GM12801 (cell line): ENCODE measurements at regions not wholly inside any gene's neighbourhood (a gene's known extent, or its start where the extent isn't known, plus 50 kb on each side); places are given as distances from the start of the nearest gene placed in this dataset.

Experiments used
- TF ChIP-seq, protein P1 (sequence below): IDR thresholded peaks from one replicate; pipeline ENCODE4 v1.5.1; 2011; ENCODE audit warnings: control low read depth; ENCODE audit not compliant: insufficient read length; ENCODE audit errors: extremely low read depth

DNA sequence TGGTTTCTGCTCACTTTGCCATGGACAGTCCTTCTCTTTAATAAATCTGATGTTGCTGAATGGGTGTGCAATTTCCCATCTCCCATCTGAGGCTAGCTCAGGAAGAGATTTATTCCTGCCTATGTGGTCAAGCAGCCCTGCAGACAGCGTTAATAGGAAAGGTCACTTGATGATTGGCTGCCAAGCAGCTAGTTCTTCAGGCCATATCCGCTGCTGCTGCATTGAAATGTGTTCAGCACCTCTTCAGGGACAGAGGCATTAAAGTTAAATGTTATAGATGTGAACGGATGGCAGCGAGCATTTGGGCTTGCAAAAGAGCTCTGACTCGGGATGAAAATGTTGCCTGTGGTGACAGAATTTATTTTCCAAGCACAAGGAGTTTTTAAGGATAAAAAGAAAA, 474.2 kb downstream of the PIK3C3 start:
- TF ChIP-seq, protein P1, sequence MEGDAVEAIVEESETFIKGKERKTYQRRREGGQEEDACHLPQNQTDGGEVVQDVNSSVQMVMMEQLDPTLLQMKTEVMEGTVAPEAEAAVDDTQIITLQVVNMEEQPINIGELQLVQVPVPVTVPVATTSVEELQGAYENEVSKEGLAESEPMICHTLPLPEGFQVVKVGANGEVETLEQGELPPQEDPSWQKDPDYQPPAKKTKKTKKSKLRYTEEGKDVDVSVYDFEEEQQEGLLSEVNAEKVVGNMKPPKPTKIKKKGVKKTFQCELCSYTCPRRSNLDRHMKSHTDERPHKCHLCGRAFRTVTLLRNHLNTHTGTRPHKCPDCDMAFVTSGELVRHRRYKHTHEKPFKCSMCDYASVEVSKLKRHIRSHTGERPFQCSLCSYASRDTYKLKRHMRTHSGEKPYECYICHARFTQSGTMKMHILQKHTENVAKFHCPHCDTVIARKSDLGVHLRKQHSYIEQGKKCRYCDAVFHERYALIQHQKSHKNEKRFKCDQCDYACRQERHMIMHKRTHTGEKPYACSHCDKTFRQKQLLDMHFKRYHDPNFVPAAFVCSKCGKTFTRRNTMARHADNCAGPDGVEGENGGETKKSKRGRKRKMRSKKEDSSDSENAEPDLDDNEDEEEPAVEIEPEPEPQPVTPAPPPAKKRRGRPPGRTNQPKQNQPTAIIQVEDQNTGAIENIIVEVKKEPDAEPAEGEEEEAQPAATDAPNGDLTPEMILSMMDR, result no peak

DNA sequence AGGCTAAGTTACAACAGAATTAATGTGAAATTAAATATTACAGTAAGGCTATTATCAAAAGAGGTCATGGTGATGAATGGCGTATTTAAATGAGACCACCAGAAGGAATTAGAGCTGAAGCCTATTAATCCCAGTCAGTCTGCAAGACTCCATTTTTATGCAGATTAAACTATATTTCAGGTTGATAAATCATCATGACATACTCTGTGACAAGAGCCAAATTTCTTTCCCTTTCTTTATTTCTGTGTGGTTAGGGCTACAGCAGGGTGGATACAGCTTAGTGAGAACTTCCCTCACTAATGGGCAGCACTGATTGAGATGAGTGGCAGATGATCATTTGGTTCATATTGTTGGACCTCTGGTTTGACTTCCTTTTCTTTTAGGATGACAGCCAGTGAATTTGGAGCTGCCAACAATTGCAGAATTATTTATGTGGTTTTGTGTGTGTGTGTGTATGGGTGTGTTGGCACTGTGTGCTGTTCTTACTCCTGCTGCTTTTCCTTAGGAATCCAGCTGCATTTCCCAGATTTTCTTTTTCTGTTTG, 481.3 kb downstream of the PIK3C3 start:
- TF ChIP-seq, protein P1, result no peak

DNA sequence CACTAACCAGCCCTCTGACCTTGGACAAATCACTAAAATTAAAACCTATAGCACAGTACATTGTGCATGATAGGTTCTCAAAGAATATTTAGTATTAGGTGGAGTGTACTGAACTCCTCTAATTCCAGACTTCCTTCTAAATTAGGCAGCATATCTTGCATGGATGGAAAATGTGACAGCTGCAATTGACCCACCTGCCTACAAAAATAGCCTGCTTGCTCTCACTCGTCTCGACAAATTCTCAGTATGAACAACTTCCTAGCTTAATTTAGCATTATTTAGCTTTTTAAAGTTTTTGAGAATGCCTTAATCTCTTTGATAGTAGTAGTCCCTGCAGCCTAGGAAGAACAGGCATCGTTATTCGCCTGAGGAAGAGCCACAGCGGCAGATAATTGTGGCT, 482.0 kb downstream of the PIK3C3 start:
- TF ChIP-seq, protein P1, result no peak

DNA sequence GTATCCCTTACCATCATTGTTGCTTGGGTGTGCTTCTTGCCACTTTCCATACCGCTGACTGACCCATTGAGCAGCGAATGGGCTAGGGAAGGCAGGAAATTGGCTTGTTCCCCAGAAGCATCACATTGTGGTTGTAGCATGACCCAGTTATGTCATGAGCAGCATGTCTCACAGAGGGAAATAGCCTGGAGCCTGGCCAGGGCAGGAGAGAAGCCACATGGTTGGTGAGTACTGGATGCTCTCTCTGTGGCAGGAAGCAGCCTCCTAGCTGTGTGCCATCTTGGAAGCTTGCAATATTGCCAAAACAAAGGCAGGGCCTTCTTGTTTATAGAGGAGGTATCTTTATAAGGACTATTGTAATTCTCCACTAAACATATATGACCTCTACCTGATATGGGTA, 482.6 kb downstream of the PIK3C3 start:
- TF ChIP-seq, protein P1, result no peak

DNA sequence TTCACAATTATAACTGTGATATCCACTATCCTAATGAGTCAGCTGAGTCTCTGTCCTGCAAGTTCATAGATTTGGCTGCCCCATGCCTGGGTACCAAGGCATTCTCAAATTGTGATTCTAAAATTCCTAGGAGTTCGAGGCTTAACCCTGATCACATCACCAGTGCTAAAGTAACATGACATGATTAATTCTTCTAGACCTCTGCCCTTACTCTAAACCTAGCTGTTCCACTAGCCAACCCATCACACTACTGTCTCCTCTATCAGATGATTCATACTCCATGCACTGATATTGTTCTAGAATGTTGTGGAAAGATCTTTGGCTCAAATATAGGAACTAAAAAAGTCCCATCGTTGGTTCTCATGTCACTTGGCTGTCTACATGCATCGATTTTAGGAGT, 487.6 kb downstream of the PIK3C3 start:
- TF ChIP-seq, protein P1, result no peak

DNA sequence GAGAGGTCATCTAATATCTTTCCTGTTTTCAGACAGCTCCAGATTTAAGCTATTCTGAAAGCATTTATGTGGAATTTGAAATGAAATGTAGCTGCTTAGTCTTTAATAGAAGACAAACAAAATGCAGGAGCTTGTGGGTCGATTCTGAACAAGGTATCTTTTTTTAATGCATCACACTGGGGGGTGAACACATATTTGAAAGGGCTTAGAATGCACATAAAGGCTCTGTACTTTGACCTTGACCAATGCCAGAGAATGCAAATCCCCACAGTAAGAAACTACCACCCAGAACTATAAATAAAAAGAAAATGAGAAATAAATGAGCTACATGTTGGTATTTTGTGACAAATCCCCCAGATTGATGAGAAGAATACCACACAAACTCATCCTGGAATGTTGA, 489.3 kb downstream of the PIK3C3 start:
- TF ChIP-seq, protein P1, result no peak

DNA sequence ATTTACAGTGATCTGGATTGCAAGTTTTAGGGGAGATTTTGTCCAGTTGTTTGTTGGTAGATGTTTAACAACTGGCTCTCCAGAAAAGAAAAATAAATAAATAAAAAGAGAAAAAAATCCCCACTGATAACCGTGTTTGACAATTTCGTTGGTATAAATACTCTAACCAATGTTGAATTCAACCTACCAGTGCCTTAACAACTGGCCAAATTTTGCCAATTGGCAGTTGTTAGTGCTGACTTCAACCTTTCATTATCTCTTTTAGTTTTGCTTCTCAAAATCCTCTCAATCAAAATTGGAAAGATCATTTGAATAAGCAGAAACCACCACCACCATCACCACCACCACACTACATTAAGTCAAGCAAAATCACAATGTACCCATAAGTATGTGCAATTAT, 490.3 kb downstream of the PIK3C3 start:
- TF ChIP-seq, protein P1, result no peak
